H1 (cell line): ENCODE measurements at regions not wholly inside any gene's neighbourhood (a gene's known extent, or its start where the extent isn't known, plus 50 kb on each side); places are given as distances from the start of the nearest gene placed in this dataset.

Source experiments
- EP300 ChIP-seq, 2 experiments: IDR thresholded peaks; 1 replicate in 1 of 2; 2 replicates in 1 of 2; pipeline ENCODE4 v1.6.1; 2011 to 2012; ENCODE audit warnings: low read depth in 2 of 2, low read length in 2 of 2, mild to moderate bottlenecking in 2 of 2, borderline replicate concordance in 1 of 2, inconsistent platforms in 1 of 2, moderate library complexity in 1 of 2
- KDM1A ChIP-seq: fragments of 200-600, 300-600 bp; sonication (generic); IDR thresholded peaks from 2 replicates; pipeline ENCODE4 v1.7.1; 2016; ENCODE audit warnings: mild to moderate bottlenecking, low read length, borderline replicate concordance
- POLR2A ChIP-seq, 2 experiments: IDR thresholded peaks; 1 replicate in 1 of 2; 2 replicates in 1 of 2; pipeline ENCODE4 v1.6.1; 2011; ENCODE audit warnings: low read depth in 2 of 2, low read length in 2 of 2, mild to moderate bottlenecking in 2 of 2; ENCODE audit errors: control extremely low read depth in 1 of 2
- RAD21 ChIP-seq, 2 experiments: IDR thresholded peaks in 1 of 2; conservative IDR thresholded peaks in 1 of 2; 2 replicates each; pipeline ENCODE4 v1.6.1; 2011; ENCODE audit warnings: low read depth in 2 of 2, low read length in 2 of 2, improper control_type of control experiment in 1 of 2, inconsistent platforms in 1 of 2, mild to moderate bottlenecking in 1 of 2, moderate library complexity in 1 of 2
- RFX5 ChIP-seq: IDR thresholded peaks from 2 replicates; pipeline ENCODE4 v1.6.1; 2011; ENCODE audit warnings: low read depth, low read length, improper control_type of control experiment, borderline replicate concordance
- RNF2 ChIP-seq: fragments of 200-900, 300-1000 bp; sonication (generic); IDR thresholded peaks from 2 replicates; pipeline ENCODE4 v1.7.1; 2016; ENCODE audit warnings: borderline replicate concordance, low read depth, mild to moderate bottlenecking, antibody characterized with exemption, low read length; ENCODE audit not compliant: poor library complexity, severe bottlenecking; ENCODE audit errors: missing control alignments
- RXRA ChIP-seq: IDR thresholded peaks from 2 replicates; pipeline ENCODE4 v1.6.1; 2011; ENCODE audit warnings: low read depth, mild to moderate bottlenecking, low read length, moderate library complexity; ENCODE audit not compliant: insufficient read depth
- TF ChIP-seq, protein P1 (sequence below), 3 experiments: IDR thresholded peaks; 1 replicate in 2 of 3; 2 replicates in 1 of 3; pipeline versions ENCODE4 v1.5.1 to v1.6.1; 2011; ENCODE audit warnings: low read length in 3 of 3, mild to moderate bottlenecking in 3 of 3, inconsistent platforms in 2 of 3, low read depth in 1 of 3, moderate library complexity in 1 of 3; ENCODE audit not compliant: insufficient read depth in 1 of 3; ENCODE audit errors: control extremely low read depth in 1 of 3
- TF ChIP-seq, protein P2 (sequence below): IDR thresholded peaks from 2 replicates; pipeline ENCODE4 v1.6.1; 2011; ENCODE audit warnings: low read length, improper control_type of control experiment

GRCh38 chr6:106003268-106003987 lies 82.7 kb upstream of the PRDM1 start:
- TF ChIP-seq, protein P1, sequence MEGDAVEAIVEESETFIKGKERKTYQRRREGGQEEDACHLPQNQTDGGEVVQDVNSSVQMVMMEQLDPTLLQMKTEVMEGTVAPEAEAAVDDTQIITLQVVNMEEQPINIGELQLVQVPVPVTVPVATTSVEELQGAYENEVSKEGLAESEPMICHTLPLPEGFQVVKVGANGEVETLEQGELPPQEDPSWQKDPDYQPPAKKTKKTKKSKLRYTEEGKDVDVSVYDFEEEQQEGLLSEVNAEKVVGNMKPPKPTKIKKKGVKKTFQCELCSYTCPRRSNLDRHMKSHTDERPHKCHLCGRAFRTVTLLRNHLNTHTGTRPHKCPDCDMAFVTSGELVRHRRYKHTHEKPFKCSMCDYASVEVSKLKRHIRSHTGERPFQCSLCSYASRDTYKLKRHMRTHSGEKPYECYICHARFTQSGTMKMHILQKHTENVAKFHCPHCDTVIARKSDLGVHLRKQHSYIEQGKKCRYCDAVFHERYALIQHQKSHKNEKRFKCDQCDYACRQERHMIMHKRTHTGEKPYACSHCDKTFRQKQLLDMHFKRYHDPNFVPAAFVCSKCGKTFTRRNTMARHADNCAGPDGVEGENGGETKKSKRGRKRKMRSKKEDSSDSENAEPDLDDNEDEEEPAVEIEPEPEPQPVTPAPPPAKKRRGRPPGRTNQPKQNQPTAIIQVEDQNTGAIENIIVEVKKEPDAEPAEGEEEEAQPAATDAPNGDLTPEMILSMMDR (IDR thresholded peaks at IDR 0.05; ENCODE audit: control extremely low read depth in 1 of 3, insufficient read depth in 1 of 3, low read depth in 1 of 3, low read length in 3 of 3) = no peak
- TF ChIP-seq RAD21 (IDR thresholded peaks at IDR 0.05 in 1 of 2, conservative IDR thresholded peaks at IDR 0.05 in 1 of 2; ENCODE audit: low read depth in 2 of 2, low read length in 2 of 2) (no peak), EP300 (IDR thresholded peaks at IDR 0.05; ENCODE audit: borderline replicate concordance in 1 of 2, low read depth in 2 of 2, low read length in 2 of 2) (no peak), RXRA (no peak), POLR2A (IDR thresholded peaks at IDR 0.05; ENCODE audit: control extremely low read depth in 1 of 2, low read depth in 2 of 2, low read length in 2 of 2) (no peak), RFX5 (no peak), RNF2 (no peak), KDM1A (no peak)
- TF ChIP-seq, protein P2, sequence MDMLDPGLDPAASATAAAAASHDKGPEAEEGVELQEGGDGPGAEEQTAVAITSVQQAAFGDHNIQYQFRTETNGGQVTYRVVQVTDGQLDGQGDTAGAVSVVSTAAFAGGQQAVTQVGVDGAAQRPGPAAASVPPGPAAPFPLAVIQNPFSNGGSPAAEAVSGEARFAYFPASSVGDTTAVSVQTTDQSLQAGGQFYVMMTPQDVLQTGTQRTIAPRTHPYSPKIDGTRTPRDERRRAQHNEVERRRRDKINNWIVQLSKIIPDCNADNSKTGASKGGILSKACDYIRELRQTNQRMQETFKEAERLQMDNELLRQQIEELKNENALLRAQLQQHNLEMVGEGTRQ = no peak
